Body of pancreas (tissue), 4 donors: ENCODE measurements at regions not wholly inside any gene's neighbourhood (a gene's known extent, or its start where the extent isn't known, plus 50 kb on each side); places are given as distances from the start of the nearest gene placed in this dataset.

Source experiments
- POLR2A ChIP-seq, 3 donors: fragments of 450-650 bp; IDR thresholded peaks; one replicate each; pipeline ENCODE4 v1.6.1; 2016; ENCODE audit warnings: antibody characterized with exemption in 3 of 3, mild to moderate bottlenecking in 2 of 3
- TF ChIP-seq, protein P1 (sequence below), 7 experiments: fragments of 450-650 bp in 4 of 7; fragments of 200-600 bp in 3 of 7; sonication (generic) in 3 of 7; IDR thresholded peaks; one replicate each; pipeline ENCODE4 v1.5.1; 2016 to 2019; ENCODE audit warnings: antibody characterized with exemption in 7 of 7

DNA sequence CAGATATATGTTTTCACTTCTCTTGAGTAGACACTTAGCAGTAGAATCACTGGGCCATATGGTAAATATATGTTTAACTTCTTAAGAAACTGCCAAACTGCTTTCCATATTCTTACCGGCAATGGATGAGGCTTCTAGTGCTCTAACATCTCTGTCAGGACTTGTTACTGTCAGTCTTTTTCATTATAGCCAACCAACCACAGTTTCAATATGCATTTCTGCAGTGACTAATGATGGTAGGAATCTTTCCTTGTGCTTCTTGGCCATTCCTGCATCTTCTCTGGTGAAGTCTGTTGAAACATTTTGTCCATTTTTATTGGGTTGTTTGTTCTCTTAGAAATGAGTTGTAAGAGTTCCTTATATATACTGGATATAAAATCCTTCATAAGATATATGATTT is 66.0 kb upstream of the SYNDIG1 start:
- TF ChIP-seq, protein P1, sequence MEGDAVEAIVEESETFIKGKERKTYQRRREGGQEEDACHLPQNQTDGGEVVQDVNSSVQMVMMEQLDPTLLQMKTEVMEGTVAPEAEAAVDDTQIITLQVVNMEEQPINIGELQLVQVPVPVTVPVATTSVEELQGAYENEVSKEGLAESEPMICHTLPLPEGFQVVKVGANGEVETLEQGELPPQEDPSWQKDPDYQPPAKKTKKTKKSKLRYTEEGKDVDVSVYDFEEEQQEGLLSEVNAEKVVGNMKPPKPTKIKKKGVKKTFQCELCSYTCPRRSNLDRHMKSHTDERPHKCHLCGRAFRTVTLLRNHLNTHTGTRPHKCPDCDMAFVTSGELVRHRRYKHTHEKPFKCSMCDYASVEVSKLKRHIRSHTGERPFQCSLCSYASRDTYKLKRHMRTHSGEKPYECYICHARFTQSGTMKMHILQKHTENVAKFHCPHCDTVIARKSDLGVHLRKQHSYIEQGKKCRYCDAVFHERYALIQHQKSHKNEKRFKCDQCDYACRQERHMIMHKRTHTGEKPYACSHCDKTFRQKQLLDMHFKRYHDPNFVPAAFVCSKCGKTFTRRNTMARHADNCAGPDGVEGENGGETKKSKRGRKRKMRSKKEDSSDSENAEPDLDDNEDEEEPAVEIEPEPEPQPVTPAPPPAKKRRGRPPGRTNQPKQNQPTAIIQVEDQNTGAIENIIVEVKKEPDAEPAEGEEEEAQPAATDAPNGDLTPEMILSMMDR (IDR thresholded peaks at IDR 0.05), result no peak
- no peak for TF ChIP-seq POLR2A (IDR thresholded peaks at IDR 0.05)
